T-helper 17 cell (primary cell): ENCODE measurements at regions not wholly inside any gene's neighbourhood (a gene's known extent, or its start where the extent isn't known, plus 50 kb on each side); places are given as distances from the start of the nearest gene placed in this dataset.
A peak's percentile ranks its signal among the peaks of the same experiment; 100 is the strongest.
"Not testable (repeated sequence)": the region's sequence is repeated elsewhere in the genome, so short reads cannot be mapped to it uniquely, and the experiment has no call there.

Experiments used
- ATAC-seq: fragments of 150-1000 bp; cut with Tn5 transposase; 2 replicates; pipeline ENCODE4 v1.10.0; 2021; ENCODE audit warnings: mild to moderate bottlenecking, moderate library complexity
- DNase-seq, 3 donors: peaks; one replicate each; pipeline versions ENCODE4 v3.0.0 to v3.0.0-alpha.2; 2020 to 2021
- H3K9me3 ChIP-seq: one replicate; pipeline ENCODE4 v1.7.0; 2013; ENCODE audit warnings: low read length, mild to moderate bottlenecking; ENCODE audit not compliant: control insufficient read depth, poor library complexity, severe bottlenecking
- H3K27ac Mint-ChIP-seq: one replicate; pipeline ENCODE4 v1.8.0; 2022; ENCODE audit warnings: mild to moderate bottlenecking, moderate library complexity, mixed read lengths
- H3K27me3 Mint-ChIP-seq: one replicate; pipeline ENCODE4 v1.8.0; 2022; ENCODE audit warnings: mixed read lengths
- H3K36me3 Mint-ChIP-seq: one replicate; pipeline ENCODE4 v1.8.0; 2022; ENCODE audit warnings: low read depth, mixed read lengths
- H3K4me1 Mint-ChIP-seq: one replicate; pipeline ENCODE4 v1.8.0; 2022; ENCODE audit warnings: mild to moderate bottlenecking, mixed read lengths
- H3K4me3 Mint-ChIP-seq: one replicate; pipeline ENCODE4 v1.8.0; 2022; ENCODE audit warnings: mild to moderate bottlenecking, moderate library complexity, mixed read lengths

DNA sequence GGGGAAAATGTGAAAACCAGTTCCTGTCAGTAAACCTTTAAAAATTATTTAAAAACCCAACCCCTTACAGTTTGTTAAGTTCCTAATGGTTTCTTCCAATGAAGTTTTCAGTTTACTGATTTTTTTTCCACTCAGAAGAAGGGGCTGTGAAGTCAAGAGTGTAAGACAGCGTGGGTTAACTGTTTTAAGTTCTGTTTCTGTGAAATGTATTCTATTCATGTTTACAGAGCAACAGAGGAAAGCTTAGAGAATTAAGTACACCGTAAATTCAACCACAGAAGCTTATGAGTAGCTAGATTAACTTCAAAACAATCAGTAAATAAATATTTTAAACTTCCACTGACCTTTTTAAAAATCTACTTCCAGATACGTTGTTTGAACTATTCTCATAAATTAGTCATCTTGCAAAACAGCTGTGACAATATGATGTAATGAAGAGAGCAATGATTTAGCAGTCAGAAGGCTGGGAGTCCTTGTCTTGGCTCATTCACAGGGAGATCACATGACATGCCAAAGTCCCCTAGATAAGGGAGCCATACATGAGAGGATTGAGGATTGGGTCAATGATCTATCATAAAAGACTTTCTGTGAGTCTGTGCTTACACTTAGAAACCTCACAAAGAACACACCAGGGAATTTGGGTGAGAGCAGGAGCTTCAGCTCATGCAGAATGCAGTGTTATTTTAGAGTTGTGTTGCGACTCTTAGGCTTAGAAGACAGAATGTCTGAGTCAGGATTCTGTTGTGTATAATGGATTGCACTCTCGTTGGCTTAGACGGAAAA lies 97.3 kb upstream of the ADORA2B start:
- not testable (repeated sequence) for H3K36me3 Mint-ChIP-seq, H3K4me3 Mint-ChIP-seq, H3K9me3 ChIP-seq, H3K27me3 Mint-ChIP-seq, H3K27ac Mint-ChIP-seq, ATAC-seq, H3K4me1 Mint-ChIP-seq, DNase-seq

DNA sequence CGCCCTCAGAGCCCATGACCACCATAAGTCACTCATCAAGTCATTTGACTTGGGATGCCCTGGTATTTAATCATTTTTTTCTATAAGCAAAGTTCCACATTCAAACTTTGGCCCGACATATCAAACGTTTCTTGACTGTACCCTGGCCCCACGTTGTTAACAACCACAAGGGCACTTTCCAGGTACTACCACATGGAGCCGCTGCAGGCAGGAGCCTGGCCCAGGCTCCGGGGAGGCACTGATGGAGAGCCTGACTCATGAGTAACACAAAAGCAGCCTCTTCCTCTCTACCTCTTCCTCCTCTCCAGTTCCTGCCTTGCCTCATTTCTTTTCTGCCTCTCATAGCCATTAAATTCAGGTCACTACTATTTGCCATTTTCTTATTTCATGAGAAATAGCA lies 95.9 kb upstream of the ADORA2B start:
- ATAC-seq (peak; percentile 80), DNase-seq (peak in 1 of 3 donors; percentile 10)
- not testable (repeated sequence) for H3K9me3 ChIP-seq, H3K27me3 Mint-ChIP-seq, H3K27ac Mint-ChIP-seq, H3K36me3 Mint-ChIP-seq, H3K4me1 Mint-ChIP-seq, H3K4me3 Mint-ChIP-seq

DNA sequence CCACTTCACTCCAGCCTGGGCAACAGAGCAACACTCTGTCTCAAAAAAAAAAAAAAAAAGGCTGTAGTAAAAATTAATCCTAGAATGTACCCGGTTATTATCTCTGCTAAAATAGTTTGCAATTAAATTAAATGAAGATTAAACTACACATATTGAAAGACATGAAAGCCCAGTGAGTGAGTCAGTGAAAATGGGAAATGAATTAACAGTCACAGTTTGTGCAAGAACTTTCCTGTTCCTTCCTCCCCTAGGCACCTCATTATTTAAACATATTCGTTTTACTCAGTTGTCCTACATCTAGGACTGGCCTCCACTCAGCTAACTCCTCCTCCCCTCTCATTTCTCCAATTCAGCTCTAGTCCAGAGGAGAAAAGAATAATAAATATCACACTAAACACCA lies 94.9 kb upstream of the ADORA2B start:
- not testable (repeated sequence) for H3K27me3 Mint-ChIP-seq, DNase-seq, H3K4me3 Mint-ChIP-seq, H3K27ac Mint-ChIP-seq, H3K4me1 Mint-ChIP-seq, H3K9me3 ChIP-seq, ATAC-seq, H3K36me3 Mint-ChIP-seq

DNA sequence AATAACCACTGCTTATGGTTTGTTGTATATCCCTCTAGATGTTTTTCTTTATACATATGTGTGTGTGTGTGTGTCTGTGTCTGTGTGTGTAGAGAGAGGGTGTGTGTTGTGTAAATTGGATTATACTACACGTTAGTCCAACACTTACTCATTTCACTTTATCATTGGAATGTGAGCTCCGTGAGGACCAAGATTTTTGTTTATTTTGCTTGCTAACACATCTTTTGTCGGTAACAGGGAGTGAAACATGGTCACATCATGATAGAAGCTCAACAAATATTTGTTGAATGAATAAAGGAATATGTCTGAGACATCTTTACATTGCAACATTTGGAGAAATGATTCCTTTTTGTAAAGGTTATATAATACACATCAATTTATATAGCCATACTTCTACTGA lies 94.2 kb upstream of the ADORA2B start:
- H3K27ac Mint-ChIP-seq, H3K4me3 Mint-ChIP-seq, H3K4me1 Mint-ChIP-seq, H3K36me3 Mint-ChIP-seq, ATAC-seq, DNase-seq, H3K27me3 Mint-ChIP-seq, H3K9me3 ChIP-seq: not testable (repeated sequence)

DNA sequence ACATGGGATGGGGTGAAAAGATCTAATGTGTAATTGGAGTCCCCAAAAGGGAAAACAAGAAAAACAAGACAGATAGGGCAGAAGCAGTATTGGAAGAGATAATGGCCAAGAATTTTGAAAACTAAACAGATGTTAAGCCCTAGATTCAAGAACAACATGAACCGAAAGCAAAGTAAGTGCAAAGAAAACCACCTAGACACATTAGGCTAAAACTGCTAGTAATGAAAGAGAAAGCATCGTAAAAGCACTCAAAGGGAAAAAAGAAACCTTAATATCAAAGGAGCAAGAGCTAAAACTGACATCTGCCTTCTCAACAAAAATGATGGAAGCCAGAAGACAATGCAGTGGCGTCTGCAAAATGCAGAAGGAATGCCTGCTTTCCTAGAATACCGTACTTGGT lies 92.1 kb upstream of the ADORA2B start:
- ATAC-seq, H3K9me3 ChIP-seq, H3K4me3 Mint-ChIP-seq, DNase-seq, H3K4me1 Mint-ChIP-seq, H3K27ac Mint-ChIP-seq, H3K36me3 Mint-ChIP-seq, H3K27me3 Mint-ChIP-seq: not testable (repeated sequence)

DNA sequence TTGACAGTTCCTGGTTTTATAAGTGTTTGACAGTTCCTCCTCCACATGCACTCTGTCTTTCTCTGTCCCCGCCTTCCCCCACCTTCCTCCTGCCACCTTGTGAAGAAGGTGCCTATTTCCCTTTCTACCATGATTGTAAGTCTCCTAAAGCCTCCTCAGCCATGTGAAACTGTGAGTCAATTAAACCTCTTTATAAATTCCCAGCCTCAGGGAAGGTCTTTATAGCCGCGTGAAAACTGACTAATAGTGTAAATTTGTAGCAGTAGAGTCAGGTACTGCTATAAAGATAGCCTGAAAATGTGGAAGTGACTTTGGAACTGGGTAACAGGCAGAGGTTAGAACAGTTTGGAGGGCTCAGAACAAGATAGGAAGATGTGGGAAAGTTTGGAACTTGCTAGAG lies 88.7 kb upstream of the ADORA2B start:
- H3K4me3 Mint-ChIP-seq, DNase-seq, H3K9me3 ChIP-seq, H3K27ac Mint-ChIP-seq, H3K27me3 Mint-ChIP-seq, H3K36me3 Mint-ChIP-seq, H3K4me1 Mint-ChIP-seq, ATAC-seq: not testable (repeated sequence)

DNA sequence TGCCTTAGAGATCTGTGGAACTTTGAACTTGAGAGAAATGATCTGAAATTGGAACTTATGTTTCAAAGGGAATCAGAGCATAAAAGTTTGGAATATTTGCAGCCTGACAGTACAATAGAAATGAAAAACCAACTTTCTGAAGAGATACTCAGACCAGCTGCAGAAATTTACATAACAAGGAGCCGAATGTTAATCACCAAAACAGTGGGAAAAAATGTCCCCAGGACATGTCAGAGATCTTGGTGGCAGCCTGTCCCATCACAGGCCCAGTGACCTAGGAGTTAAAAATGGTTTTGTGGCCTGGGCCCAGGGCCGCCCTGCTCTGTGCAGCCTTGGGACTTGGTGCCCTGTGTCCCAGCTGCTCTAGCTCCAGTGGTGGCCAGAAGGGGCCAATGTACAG lies 88.2 kb upstream of the ADORA2B start:
- not testable (repeated sequence) for H3K4me3 Mint-ChIP-seq, H3K27me3 Mint-ChIP-seq, H3K27ac Mint-ChIP-seq, ATAC-seq, H3K4me1 Mint-ChIP-seq, DNase-seq, H3K36me3 Mint-ChIP-seq, H3K9me3 ChIP-seq

DNA sequence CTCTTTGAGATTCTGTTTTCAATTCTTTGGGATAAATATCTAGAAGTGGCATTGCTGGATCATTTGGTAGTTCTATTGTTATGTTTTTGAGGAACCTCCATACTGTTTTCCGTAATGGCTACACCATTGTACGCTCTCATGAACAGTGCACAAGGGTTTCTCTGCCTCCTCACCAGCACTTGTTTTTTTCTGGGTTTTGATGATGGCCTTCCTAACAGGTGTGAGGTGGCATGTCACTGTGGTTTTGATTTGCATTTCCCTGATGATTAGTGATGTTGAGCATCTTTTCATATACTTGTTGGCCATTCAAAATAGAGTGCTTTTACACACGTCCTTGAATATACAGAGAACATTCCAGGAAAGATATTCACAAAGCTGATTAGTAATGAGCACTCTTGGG lies 86.8 kb upstream of the ADORA2B start:
- not testable (repeated sequence) for ATAC-seq, H3K27me3 Mint-ChIP-seq, H3K4me3 Mint-ChIP-seq, H3K27ac Mint-ChIP-seq, H3K4me1 Mint-ChIP-seq, H3K9me3 ChIP-seq, H3K36me3 Mint-ChIP-seq, DNase-seq

DNA sequence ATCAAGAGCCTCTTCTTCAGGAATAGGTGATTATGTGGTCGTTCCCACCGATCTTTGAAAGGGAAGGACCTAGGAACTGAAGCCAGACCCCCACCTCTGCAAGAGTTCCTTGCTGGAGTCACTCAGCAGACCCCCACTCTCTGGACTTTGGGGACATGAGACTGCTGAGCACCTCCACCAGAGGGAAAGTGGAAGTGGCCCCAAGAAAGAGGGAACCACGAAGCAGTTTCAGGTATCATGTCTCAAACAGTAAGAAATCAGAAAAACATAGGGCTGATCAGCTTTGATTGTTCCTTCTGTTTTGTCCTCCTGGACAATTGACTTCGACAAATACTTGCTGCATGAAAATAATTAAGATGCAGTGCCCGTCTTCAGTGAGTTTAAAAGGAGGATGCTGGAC lies 84.2 kb upstream of the ADORA2B start:
- ATAC-seq, H3K4me1 Mint-ChIP-seq, H3K27ac Mint-ChIP-seq, H3K4me3 Mint-ChIP-seq, H3K36me3 Mint-ChIP-seq, H3K9me3 ChIP-seq, DNase-seq, H3K27me3 Mint-ChIP-seq: not testable (repeated sequence)

DNA sequence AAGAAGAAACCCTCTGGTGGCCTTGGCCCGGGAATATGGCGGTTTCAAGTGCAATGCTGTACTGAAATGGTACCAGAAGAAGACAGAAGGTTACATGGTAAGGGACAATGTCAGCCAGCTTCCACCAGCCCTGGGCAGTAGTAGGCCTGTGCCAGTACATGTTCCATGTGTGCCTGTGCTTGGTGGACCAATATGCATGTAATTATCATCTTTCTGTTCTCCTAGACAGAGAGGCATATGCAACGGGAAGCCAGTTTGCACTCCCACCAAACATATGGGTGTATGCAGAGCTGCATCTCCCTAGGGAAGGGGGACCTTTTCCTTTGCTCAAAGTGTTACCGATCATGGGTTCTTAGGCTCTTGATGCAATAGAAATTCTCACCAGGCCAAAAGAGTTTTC lies 80.9 kb upstream of the ADORA2B start:
- ATAC-seq, H3K27ac Mint-ChIP-seq, H3K9me3 ChIP-seq, H3K27me3 Mint-ChIP-seq, DNase-seq, H3K36me3 Mint-ChIP-seq, H3K4me3 Mint-ChIP-seq, H3K4me1 Mint-ChIP-seq: not testable (repeated sequence)

DNA sequence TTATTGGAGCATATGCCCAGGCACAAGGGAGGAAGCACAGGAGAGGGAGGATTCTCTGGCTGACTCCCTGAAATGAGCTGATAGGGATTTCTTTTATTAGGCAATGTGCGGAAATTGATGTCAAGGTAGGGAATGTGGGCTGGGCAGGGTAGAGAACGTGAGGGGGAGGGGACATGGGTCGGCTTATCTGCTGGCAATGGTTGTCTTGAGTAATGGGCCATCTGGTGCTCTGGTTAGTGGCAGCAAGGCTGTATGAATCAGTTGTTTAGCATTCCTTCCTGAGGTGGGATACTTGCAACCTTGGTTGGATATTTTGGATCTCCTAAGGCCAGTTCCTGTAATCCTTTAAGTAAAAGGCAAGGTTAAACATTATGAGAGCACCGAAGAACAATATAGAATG lies 80.5 kb upstream of the ADORA2B start:
- ATAC-seq, DNase-seq, H3K36me3 Mint-ChIP-seq, H3K9me3 ChIP-seq, H3K4me3 Mint-ChIP-seq, H3K27me3 Mint-ChIP-seq, H3K4me1 Mint-ChIP-seq, H3K27ac Mint-ChIP-seq: not testable (repeated sequence)

DNA sequence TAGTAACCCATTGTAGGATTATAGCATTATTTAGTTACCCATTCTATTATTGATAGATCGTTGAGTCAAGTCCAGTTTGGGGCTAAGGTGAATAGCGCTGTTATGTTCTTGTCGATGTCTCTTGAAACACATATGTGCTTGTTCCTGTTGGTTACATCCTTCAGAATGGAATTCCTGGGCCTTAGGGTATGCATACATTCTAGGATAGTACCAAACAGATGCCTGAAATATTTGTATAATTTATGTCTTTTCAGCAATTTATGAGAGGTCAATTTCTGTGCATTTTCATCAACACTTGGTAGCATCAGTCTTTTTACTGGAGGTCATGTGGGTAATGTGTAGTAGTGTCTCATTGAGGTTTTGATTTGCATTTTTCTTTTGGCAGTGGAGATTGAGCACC lies 78.9 kb upstream of the ADORA2B start:
- DNase-seq, H3K4me3 Mint-ChIP-seq, H3K27ac Mint-ChIP-seq, ATAC-seq, H3K4me1 Mint-ChIP-seq, H3K36me3 Mint-ChIP-seq, H3K9me3 ChIP-seq, H3K27me3 Mint-ChIP-seq: not testable (repeated sequence)

DNA sequence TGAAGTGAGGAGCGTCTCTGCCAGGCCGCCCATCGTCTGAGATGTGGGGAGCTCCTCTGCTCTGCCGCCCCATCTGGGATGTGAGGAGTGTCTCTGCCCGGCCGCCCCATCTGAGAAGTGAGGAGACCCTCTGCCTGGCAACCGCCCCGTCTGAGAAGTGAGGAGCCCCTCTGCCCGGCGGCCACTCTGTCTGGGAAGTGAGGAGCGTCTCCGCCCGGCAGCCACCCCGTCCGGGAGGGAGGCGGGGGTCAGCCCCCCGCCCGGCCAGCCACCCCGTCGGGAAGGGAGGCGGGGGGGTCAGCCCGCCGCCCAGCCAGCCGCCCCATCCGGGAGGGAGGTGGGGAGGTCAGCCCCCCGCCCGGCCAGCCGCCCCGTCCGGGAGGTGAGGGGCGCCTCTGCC lies 77.6 kb upstream of the ADORA2B start:
- DNase-seq, H3K4me1 Mint-ChIP-seq, H3K27me3 Mint-ChIP-seq, ATAC-seq, H3K9me3 ChIP-seq, H3K36me3 Mint-ChIP-seq, H3K4me3 Mint-ChIP-seq, H3K27ac Mint-ChIP-seq: not testable (repeated sequence)

DNA sequence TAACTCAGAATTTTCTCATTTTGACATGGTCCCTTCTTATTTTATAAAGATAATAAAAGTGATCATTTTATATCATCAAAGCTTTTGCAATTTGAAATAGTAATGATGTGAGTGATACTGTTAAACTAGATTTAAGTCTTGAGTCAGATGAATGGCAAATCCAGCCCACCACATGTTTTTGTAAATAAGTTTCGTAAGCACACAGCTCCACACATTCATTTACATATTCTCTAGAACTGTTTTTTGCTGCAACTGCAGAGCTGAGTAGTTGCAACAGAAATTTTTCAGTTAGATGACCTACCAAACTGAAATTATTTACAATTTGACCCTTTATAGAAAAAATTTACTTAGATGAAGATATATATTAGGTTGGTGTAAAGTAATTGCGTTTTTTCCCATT lies 75.1 kb upstream of the ADORA2B start:
- ATAC-seq, DNase-seq, H3K27ac Mint-ChIP-seq, H3K4me3 Mint-ChIP-seq, H3K4me1 Mint-ChIP-seq, H3K36me3 Mint-ChIP-seq, H3K9me3 ChIP-seq: not testable (repeated sequence)
- peaks cover 17% of the 10 kb centered on the region for H3K27me3 Mint-ChIP-seq
